GM23338 (cell line): ENCODE measurements at regions not wholly inside any gene's neighbourhood (a gene's known extent, or its start where the extent isn't known, plus 50 kb on each side); places are given as distances from the start of the nearest gene placed in this dataset.
"Not testable (repeated sequence)": the region's sequence is repeated elsewhere in the genome, so short reads cannot be mapped to it uniquely, and the experiment has no call there.

Experiments used
- ATAC-seq: fragments of 200-7000 bp; cut with Tn5 transposase; 3 replicates; pipeline ENCODE4 v1.9.1; 2020
- DNase-seq: peaks from one replicate; pipeline ENCODE4 v3.0.0-alpha.2; 2015; ENCODE audit warnings: low spot score
- H2AFZ ChIP-seq: fragments of 200-600 bp; sonication (generic); 2 replicates; pipeline ENCODE4 v1.8.0; 2016; ENCODE audit warnings: antibody characterized with exemption, mild to moderate bottlenecking, moderate library complexity
- H3F3A ChIP-seq: fragments of 200-600 bp; sonication (generic); replicated peaks from 2 replicates; pipeline ENCODE4 v1.8.0; 2017; ENCODE audit warnings: antibody characterized with exemption, mixed run types, low read depth
- H3K27ac ChIP-seq: fragments of 200-600 bp; sonication (generic); 2 replicates; pipeline ENCODE4 v1.6.1; 2016; ENCODE audit warnings: low read depth
- H3K27me3 ChIP-seq: fragments of 200-600 bp; sonication (generic); 2 replicates; pipeline ENCODE4 v1.8.0; 2016; ENCODE audit warnings: mild to moderate bottlenecking, mixed run types, moderate library complexity; ENCODE audit not compliant: insufficient read depth
- H3K36me3 ChIP-seq: fragments of 200-600 bp; sonication (generic); 2 replicates; pipeline ENCODE4 v1.8.0; 2016; ENCODE audit warnings: mild to moderate bottlenecking; ENCODE audit not compliant: insufficient read depth
- H3K4me1 ChIP-seq: fragments of 200-600 bp; sonication (generic); 2 replicates; pipeline ENCODE4 v1.8.0; 2016; ENCODE audit warnings: mild to moderate bottlenecking, moderate library complexity; ENCODE audit not compliant: insufficient read depth
- H3K4me2 ChIP-seq: fragments of 200-600 bp; sonication (generic); 2 replicates; pipeline ENCODE4 v1.7.1; 2017; ENCODE audit warnings: mixed run types
- H3K4me3 ChIP-seq: fragments of 200-600 bp; sonication (generic); 2 replicates; pipeline ENCODE4 v1.6.1; 2016; ENCODE audit warnings: mixed run types
- H3K79me2 ChIP-seq: fragments of 200-600 bp; sonication (generic); replicated peaks from 2 replicates; pipeline ENCODE4 v1.8.0; 2017; ENCODE audit warnings: mild to moderate bottlenecking; ENCODE audit not compliant: insufficient read depth
- H3K9me2 ChIP-seq: fragments of 200-600 bp; sonication (generic); 2 replicates; pipeline ENCODE4 v1.8.0; 2017; ENCODE audit not compliant: insufficient read depth
- H4K20me1 ChIP-seq: fragments of 200-600 bp; sonication (generic); replicated peaks from 2 replicates; pipeline ENCODE4 v1.8.0; 2017; ENCODE audit warnings: mild to moderate bottlenecking; ENCODE audit not compliant: insufficient read depth
- H3K27ac Mint-ChIP-seq: 2 replicates; pipeline ENCODE4 v1.8.0; 2020; ENCODE audit warnings: inconsistent platforms, mild to moderate bottlenecking, moderate library complexity, mixed read lengths
- H3K27me3 Mint-ChIP-seq: 3 replicates; pipeline ENCODE4 v1.8.0; 2022; ENCODE audit warnings: low read depth, mild to moderate bottlenecking, moderate library complexity, mixed read lengths, inconsistent platforms; ENCODE audit not compliant: insufficient read depth, poor library complexity
- H3K36me3 Mint-ChIP-seq: 3 replicates; pipeline ENCODE4 v1.8.0; 2021; ENCODE audit warnings: low read depth, mild to moderate bottlenecking, inconsistent platforms, moderate library complexity, mixed read lengths
- H3K4me1 Mint-ChIP-seq: 3 replicates; pipeline ENCODE4 v1.8.0; 2020; ENCODE audit warnings: mild to moderate bottlenecking, inconsistent platforms, mixed read lengths
- H3K4me3 Mint-ChIP-seq: 3 replicates; pipeline ENCODE4 v1.8.0; 2021; ENCODE audit warnings: moderate library complexity, mild to moderate bottlenecking, inconsistent platforms, mixed read lengths
- H3K9me3 Mint-ChIP-seq: 3 replicates; pipeline ENCODE4 v1.8.0; 2020; ENCODE audit warnings: moderate library complexity, mild to moderate bottlenecking, inconsistent platforms, mixed read lengths

- H3K36me3 Mint-ChIP-seq, H3K4me2 ChIP-seq, H3K27ac Mint-ChIP-seq, H3K79me2 ChIP-seq, DNase-seq, H3K4me1 ChIP-seq, H3K9me2 ChIP-seq, H3F3A ChIP-seq, ATAC-seq, H3K27ac ChIP-seq, H3K4me3 Mint-ChIP-seq, H3K4me1 Mint-ChIP-seq, H3K4me3 ChIP-seq, H4K20me1 ChIP-seq, H3K36me3 ChIP-seq, H3K9me3 Mint-ChIP-seq, H3K27me3 ChIP-seq, H3K27me3 Mint-ChIP-seq, H2AFZ ChIP-seq: not testable (repeated sequence)
These were observed 330.5 kb downstream of the CNTNAP3B start for GRCh38 chr9:41798684-41799083.

GRCh38 chr9:41790719-41791363 is 338.4 kb downstream of the CNTNAP3B start:
- H3K27me3 ChIP-seq, H3K4me1 ChIP-seq, H3K4me3 Mint-ChIP-seq, H3F3A ChIP-seq, H2AFZ ChIP-seq, H3K4me1 Mint-ChIP-seq, H3K9me2 ChIP-seq, H3K36me3 Mint-ChIP-seq, H3K79me2 ChIP-seq, H3K27ac ChIP-seq, H3K27ac Mint-ChIP-seq, H4K20me1 ChIP-seq, H3K36me3 ChIP-seq, H3K4me3 ChIP-seq, H3K27me3 Mint-ChIP-seq, DNase-seq, H3K4me2 ChIP-seq, H3K9me3 Mint-ChIP-seq, ATAC-seq: not testable (repeated sequence)

GRCh38 chr9:41790007-41790406 is 339.2 kb downstream of the CNTNAP3B start:
- not testable (repeated sequence) for H3K4me3 ChIP-seq, H3K27me3 ChIP-seq, H3K79me2 ChIP-seq, H3K4me2 ChIP-seq, H3K27me3 Mint-ChIP-seq, H3K4me1 Mint-ChIP-seq, H3K9me2 ChIP-seq, H3K4me1 ChIP-seq, H3K27ac Mint-ChIP-seq, H3K36me3 Mint-ChIP-seq, DNase-seq, H4K20me1 ChIP-seq, H3K36me3 ChIP-seq, H3K9me3 Mint-ChIP-seq, H3F3A ChIP-seq, H2AFZ ChIP-seq, H3K4me3 Mint-ChIP-seq, H3K27ac ChIP-seq
- peak; percentile 54; the same call in 2 of the 3 replicates for ATAC-seq

GRCh38 chr9:41789387-41789786 is 339.8 kb downstream of the CNTNAP3B start:
- not testable (repeated sequence) for ATAC-seq, H3K36me3 Mint-ChIP-seq, H3K4me3 Mint-ChIP-seq, H3K4me1 ChIP-seq, H3F3A ChIP-seq, H4K20me1 ChIP-seq, H3K36me3 ChIP-seq, H3K4me2 ChIP-seq, H3K27me3 ChIP-seq, H3K79me2 ChIP-seq, H3K27ac Mint-ChIP-seq, H3K27ac ChIP-seq, H3K27me3 Mint-ChIP-seq, H3K9me3 Mint-ChIP-seq, H2AFZ ChIP-seq, DNase-seq, H3K9me2 ChIP-seq, H3K4me3 ChIP-seq, H3K4me1 Mint-ChIP-seq

- H3K27ac Mint-ChIP-seq, H3K4me1 ChIP-seq, H3K4me3 Mint-ChIP-seq, H3K4me1 Mint-ChIP-seq, H3F3A ChIP-seq, H3K4me2 ChIP-seq, H3K27me3 ChIP-seq, H3K9me2 ChIP-seq, H3K4me3 ChIP-seq, H3K79me2 ChIP-seq, DNase-seq, H3K36me3 Mint-ChIP-seq, H3K36me3 ChIP-seq, H4K20me1 ChIP-seq, H3K27ac ChIP-seq, H2AFZ ChIP-seq, ATAC-seq, H3K9me3 Mint-ChIP-seq, H3K27me3 Mint-ChIP-seq: not testable (repeated sequence)
These were observed 341.3 kb downstream of the CNTNAP3B start for GRCh38 chr9:41787951-41788350.

- not testable (repeated sequence) for H4K20me1 ChIP-seq, DNase-seq, H3K9me3 Mint-ChIP-seq, H3K27me3 ChIP-seq, H3F3A ChIP-seq, H3K36me3 ChIP-seq, H2AFZ ChIP-seq, H3K27ac Mint-ChIP-seq, H3K4me3 ChIP-seq, H3K4me3 Mint-ChIP-seq, H3K4me2 ChIP-seq, H3K27me3 Mint-ChIP-seq, H3K27ac ChIP-seq, H3K36me3 Mint-ChIP-seq, H3K4me1 ChIP-seq, ATAC-seq, H3K9me2 ChIP-seq, H3K79me2 ChIP-seq, H3K4me1 Mint-ChIP-seq
These were observed 342.0 kb downstream of the CNTNAP3B start for GRCh38 chr9:41787270-41787669.

GRCh38 chr9:41784006-41784405 is 345.2 kb downstream of the CNTNAP3B start:
- ATAC-seq, H3K4me3 Mint-ChIP-seq, H3K27me3 Mint-ChIP-seq, H3K79me2 ChIP-seq, H3F3A ChIP-seq, H3K36me3 ChIP-seq, H4K20me1 ChIP-seq, H3K36me3 Mint-ChIP-seq, H3K9me3 Mint-ChIP-seq, H3K27ac Mint-ChIP-seq, H3K4me1 Mint-ChIP-seq, H3K4me3 ChIP-seq, H3K4me1 ChIP-seq, DNase-seq, H3K9me2 ChIP-seq, H3K4me2 ChIP-seq, H3K27ac ChIP-seq, H2AFZ ChIP-seq, H3K27me3 ChIP-seq: not testable (repeated sequence)
